ENCODE measurements at regions not wholly inside any gene's neighbourhood (a gene's known extent, or its start where the extent isn't known, plus 50 kb on each side); places are given as distances from the start of the nearest gene placed in this dataset.

DNA sequence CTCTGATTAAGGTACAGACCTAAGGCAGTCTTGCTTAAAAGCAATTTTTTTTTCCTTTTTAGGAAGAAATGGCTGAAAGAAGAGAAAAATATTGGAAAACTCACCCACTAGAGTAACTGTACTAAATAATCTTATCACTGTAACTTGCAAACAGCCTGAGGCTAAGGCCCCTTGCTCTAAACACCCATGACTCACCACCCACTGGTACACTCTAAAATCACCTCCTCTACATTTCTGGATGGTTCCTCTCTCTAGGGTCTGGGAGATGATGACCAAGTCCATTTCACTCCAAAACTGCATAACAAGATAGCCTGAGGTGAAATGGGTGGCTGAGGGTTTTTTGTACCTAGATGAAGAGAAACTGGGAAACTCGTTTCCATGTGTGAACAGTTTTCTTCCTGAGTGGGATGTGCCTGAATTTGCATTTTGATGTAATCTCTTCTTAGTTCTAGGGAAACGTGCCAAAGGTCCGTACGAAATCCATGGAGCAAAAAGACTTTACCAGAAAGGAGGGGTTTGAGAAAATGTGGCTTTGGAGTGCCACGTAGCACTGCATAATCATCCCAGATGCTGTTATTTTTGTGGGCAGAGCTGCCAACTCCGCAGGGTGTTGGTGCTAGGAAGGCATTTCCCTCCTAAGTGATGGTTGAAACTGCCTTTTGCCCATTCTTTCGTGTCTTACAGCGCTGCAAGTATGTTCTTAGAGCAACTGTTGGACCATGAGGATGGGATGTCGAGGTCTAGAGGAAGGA lies 113.5 kb upstream of the C10orf90 start:
- no peak for DNase-seq (ENCODE audit: low read depth)

DNA sequence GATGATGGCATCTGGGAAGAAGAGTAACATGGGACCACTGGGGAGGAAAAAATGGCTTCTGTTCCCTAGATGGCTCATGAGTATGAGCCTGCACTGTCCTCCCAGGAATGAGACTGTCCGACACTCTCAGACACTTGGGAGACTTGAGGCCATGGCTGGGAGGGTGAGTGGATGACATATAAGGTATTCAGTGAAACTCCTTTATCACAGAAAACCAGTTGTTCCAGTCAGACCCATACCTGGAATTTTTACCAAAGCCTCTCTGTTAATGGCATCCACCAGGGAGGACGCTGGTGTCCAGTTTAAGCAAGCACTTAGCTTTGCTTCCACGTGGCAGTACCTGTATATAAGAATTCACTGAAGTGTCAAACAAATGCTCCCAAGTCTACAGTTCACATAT lies 116.7 kb upstream of the C10orf90 start:
- no peak for DNase-seq (ENCODE audit: low read depth)

DNA sequence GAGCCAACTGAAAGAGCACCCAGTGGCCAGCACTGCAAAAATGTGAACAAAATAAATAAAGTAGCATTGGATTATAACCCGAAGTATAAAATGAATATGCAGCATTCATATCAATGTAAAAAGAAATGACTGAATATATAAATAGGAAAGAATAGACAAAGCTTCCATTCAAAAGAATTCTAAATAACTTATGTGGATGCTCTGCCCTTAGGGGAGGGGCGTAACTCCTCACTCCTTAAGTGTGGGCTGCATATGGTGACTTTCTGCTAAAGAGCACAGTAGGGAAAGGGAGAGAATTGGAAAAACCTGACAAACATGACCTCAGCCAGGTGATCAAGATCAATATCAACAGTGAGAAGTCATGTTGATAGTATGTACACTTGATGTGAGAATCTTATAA lies 109.9 kb upstream of the DOCK1 start:
- no peak for DNase-seq (ENCODE audit: low read depth)

DNA sequence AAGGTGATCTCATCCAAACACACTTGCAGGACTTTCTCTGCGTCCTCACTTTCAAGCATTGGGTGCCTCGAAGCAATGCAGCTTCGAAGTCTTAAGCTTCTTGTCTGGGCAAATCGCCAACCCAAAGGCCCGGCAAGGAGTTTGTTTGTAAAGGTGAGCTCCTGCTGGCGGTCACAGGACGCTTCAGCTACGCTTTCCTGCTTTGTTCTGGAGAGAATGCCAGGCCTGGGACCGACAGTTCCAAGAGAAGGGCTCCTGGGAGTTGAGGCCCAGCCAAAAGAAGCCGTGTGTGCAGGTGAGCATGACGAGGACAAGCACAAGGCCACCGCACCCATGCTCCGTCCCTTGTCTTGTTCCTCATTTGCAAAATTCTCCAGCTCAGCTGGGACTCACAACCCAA lies 106.6 kb upstream of the DOCK1 start:
- DNase-seq (ENCODE audit: low read depth), result no peak

DNA sequence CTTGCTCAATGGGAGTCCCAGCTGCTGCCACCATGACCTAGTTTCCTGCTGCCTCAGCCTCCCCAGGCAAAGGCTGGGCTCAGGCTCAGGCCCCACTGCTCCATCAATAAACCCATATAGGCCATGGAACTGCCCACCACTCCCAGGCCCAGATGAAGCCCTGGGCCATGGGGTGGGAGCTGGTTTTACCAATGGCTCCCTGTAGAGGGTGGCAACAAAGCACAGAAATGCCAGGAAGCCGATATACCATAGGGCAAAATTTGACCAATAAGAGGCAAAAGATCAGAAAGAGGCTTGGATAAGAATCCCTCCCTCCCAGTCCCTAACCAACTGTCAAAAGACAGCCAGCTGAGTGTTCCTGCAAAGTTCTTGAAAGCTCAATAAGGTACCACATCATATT lies 101.8 kb upstream of the DOCK1 start:
- DNase-seq (ENCODE audit: low read depth), result no peak

DNA sequence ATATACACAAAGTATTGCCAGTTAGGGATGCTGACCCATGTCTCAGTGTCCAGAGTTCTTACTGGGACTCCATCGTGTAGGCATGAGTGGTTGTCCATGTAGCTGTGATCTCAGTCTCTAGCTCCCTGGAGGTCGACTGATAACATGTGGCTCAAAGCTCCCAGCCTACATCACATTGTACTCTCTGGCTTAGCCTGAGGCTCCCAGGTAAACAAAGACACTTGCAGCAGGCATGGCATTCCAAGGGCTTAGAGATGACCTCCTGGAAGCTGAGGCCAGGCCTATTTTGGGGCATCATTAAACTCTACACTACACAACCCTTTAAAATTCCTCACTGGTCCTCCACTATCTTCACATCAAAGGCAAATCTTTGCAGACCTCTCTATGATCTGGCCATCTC lies 100.8 kb upstream of the DOCK1 start:
- DNase-seq (ENCODE audit: low read depth), result no peak

DNA sequence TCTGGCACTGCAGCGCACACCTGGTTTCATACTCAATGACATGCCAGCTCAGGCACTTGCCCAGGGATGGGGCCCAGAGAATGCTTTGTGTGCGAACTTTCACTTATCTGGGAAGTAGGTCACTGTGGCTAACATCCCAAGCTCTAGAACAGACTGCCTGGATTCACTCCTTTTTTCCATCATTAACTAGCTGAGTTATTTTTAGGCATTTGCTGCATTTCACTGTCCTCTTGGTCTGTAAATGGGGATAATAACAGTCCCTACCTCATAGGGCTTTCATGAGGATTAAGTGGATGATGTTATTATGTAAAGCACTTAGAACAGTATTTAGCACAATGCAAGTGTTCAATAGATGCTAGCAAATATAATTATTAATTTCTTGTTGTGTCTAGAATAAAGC lies 98.7 kb upstream of the DOCK1 start:
- no peak for DNase-seq (ENCODE audit: low read depth)

DNA sequence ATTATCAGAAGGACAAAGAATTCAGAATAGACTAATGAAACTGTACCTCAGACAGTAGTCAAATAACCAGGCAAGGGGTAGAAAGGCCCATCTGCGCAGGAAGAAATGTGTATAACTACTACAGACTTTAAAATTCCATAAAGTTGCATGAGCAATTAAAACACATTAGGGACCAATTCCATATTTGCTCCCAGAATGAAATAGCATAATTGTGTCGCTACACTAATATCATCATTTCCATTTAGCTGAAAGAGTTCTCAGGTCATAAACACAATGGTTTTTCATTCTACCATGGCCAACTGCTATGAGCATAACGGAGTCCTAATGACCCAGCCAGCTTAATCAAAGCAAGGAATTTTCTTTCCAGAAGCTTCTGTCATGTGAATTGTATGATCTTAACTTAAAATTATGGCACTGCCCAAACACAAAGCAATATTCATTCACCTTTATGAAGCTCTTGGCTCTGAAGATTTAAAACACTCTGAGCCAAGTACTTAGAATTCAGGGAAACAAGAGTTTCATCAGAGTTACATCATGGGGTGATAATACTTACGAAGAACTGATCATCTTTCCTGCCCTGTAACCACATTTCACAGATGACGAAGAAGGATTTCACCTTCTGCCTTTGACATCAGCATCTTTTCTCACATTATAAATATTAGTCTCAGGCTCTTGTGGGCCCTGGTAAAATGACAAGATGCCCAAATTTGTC lies 98.1 kb upstream of the DOCK1 start:
- DNase-seq (ENCODE audit: low read depth), result no peak

DNA sequence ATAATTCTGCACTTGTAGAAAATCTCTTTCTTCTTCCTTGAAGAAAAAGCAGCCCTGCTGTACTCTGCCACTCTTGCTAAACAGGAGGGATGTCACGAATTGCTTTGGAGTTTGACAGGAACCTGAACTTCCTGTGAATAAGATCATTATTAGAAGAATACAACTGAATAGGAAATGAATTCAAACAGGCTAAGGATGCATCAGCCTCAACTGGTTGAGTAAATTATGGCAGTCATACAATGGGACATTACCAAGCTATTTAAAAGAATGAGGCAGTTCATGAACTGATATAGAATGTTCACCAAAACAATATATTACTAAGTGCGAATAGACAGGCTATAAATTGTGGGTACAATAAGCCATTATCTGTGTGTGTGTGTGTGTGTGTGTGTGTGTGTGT lies 97.1 kb upstream of the DOCK1 start:
- DNase-seq (ENCODE audit: low read depth), result no peak

DNA sequence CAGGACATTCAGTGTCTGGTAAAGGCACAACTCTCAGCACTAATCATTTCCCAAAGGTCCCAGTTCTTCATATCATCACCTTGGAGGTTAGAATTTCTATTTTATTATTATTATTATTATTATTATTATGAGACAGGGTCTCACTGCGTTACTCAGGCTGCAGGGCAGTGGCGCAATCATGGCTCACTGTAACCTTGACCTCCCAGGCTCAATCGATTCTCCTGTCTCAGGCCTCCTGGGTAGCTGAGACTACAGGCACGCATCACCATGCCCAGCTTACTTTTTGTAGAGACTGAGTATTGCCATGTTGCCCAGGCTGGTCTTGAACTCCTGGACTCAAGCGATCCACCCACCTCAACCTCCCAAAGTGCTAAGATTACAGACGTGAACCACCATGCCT lies 91.8 kb upstream of the DOCK1 start:
- no peak for DNase-seq (ENCODE audit: low read depth)

DNA sequence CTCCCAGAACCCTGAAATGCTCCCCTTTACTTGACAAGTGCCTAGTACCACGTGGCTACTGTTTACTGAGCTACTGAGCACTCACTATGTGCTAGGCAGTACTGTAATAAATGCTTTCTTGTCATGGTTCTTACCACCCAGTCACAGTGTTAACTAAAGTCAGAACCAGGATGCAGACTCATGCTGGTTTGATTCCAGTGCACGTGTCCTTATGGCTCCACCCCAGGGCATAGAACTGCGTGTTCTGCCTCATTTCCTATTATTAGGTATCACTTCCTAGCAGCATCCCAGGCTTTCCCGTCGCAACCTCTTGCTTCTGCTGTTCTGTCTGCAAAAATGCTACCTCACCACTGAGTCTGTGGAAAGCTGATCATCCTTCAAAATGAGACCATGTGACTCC lies 71.7 kb upstream of the DOCK1 start:
- DNase-seq (ENCODE audit: low read depth), result no peak

DNA sequence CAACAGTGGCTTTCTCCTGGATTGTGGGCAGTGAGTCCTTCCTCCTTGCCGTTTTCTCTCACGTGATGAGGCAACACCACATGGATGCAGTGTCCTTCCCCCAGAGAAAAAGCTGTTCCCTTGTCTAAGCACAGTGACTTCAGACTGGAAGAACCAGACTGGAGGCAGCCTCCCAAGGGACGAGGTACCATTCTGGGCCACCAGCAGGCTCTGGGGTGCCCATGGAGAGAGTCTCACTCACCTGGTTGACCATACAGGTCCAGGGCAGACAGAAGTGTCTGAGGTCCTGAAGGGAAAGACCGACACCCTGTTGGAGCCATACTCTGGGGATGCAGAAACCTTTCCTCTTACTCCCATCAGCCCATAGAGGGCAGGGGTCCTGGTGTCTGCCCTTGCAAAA lies 69.2 kb upstream of the DOCK1 start:
- no peak for DNase-seq (ENCODE audit: low read depth)

DNA sequence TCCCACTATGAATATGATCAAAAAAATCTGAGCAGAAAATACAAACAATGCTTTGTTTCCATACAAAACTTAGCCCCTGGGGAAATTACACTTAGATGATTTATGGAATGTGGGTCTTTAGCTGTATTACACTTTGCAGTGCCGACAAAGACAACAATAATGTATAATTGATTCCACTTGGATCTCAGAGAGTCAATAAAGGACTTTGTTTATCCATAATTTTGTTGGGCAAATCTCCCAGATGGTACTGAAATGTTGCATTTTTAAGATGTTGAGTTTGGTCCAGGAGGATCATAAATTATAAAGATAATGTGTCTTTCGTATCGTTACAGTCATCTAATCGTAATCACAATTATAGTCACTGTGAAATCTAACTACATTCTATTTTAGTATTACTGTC lies 66.9 kb upstream of the DOCK1 start:
- no peak for DNase-seq (ENCODE audit: low read depth)

DNA sequence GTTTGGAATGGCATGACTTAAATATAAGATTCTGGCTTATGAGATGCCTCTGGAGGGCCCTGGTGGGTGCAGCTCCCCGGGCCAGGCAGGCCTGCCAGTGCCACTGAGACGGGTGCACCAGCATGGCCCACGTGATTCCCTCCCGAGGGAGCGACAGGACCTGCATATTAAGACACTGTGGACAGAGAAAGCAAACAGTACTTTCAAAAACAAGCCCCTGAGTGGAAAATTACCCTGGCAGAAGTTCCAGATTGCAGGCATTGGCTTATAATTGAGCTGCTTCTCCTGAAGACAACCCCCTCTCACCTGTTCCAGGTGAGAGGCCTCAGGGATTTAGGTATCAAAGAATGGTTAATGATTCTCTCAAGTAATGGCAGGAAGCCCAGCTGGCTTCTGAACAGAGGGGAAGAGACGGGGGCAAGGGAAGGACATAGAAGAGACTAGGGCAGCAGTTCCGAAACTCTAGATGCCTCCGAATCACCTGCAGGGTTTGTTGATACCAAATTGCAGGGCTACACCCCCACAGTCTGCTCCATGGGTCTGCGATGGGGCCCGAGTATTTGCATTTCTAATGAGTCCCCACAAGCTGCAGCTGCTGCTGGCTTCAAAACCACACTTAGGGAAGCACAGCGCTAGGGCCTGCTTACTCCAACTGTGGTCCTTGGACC lies 66.0 kb upstream of the DOCK1 start:
- no peak for DNase-seq (ENCODE audit: low read depth)

DNA sequence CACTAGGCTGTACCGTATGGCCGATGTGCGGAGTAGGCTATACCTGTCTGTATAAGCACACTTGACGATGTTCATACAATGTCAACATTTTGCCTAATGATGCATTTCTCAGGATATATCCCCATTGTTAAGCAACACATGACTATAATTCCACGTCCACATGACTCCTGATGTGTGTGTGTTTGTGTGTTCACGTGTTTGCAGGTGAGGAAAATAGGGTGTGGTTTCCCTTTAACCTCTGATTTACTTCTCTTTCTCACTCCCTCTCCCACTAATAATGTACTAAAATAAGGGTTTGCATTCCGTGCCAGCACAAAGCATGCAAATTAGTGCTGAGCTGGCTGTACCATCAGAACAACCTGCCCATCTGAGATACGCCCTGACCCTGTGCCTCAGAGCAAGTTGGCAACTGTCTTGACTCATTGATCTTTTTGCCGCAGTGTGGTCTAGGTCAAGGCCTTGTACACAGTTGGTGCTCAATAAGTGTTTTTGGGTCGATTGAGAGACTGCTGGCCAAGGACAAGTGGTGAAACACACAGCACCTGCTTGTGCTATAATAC lies 64.6 kb upstream of the DOCK1 start:
- no peak for DNase-seq (ENCODE audit: low read depth)

DNA sequence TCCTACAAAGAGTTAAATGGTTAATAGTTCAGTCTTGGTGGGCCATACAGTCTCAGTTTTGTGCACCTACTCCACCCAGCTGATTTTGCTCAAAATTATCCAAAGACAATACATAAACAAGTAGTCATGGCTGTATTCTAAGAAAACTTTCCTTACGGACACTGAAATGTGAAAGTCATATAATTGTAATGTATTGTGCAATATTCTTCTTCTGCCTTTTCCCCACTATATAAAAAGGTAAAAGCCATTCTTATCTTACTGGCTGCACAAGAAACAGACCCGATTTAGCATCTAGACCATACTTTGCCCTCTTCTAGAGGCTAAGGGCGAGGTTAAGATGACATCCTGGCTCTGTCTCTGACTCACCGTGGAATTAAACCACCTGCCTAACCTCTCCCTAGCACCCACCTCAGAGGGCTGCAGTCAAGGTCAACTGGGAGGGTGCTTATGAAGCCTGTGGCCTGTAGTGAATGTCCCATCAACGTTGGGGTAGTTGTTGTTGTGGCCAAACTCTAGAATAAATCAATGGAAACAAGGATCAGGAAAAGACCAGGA lies 63.8 kb upstream of the DOCK1 start:
- DNase-seq (ENCODE audit: low read depth), result no peak

DNA sequence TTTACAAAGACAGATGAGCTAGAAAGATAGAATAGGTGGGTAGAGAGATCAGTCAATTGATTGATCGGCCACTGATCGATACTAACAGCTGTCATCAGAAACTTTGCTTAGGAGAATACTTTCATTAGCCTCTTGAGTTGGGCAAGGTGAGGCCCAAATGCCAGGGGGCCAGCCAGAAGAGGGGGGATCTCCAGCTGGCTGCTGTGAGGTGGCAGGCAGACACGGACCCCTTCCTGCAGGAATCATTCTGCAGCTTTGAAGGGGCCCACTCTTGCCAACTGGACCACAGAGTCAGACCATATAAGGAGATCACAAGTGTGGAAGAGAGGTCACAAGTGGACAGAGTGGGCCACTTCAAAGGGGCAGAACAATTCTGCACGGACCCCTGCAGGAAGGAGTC lies 62.9 kb upstream of the DOCK1 start:
- DNase-seq (ENCODE audit: low read depth), result no peak

DNA sequence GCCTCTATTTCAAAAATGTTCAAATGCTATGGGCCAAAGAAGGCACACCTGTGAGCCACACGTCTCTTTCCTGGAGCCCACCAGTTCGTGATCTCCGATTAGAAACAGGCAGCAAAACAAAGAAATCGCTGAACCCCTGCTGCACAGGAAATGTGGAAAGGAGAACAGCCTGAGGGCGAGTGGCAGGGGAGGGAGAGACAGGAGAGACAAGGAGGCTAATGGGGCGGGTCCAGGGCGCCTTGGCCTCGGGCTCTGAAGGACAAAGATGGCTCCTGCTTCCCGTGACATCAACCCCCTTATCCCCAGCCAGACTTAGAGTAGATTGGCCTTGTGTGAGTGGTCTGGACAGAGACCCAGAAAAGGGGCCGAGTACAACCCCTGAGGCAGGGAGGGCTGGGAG lies 62.4 kb upstream of the DOCK1 start:
- no peak for DNase-seq (ENCODE audit: low read depth)

DNA sequence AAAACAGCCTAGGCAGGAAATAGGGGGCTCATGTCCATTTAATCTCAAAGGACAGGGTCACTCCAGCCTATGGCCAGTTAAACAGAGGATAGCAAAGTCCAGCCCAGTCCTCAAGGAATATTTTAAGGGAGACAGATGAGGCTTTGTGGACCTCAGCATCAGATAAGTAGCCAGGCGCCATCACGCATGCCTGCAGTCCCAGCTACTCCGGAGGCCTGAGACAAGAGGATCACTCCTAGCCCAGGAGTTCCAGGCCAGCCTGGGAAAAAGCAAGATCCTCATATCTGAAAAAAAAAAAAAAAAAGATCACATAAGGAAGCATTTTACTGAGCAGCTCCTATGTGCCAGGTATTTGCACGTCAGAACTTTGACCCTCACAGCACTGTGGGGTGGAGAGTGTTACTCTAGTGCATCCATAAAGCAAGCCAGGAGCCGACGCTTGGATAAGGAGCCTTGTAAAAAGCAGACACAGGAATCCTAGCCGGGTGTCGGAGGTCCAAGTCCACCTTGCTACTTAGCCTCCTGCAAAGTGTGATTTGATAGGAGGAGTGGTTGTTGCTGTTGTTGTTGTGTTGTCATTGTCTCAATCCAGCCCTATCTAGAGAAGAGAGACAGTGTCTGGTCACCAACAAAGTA lies 61.8 kb upstream of the DOCK1 start:
- no peak for DNase-seq (ENCODE audit: low read depth)

DNA sequence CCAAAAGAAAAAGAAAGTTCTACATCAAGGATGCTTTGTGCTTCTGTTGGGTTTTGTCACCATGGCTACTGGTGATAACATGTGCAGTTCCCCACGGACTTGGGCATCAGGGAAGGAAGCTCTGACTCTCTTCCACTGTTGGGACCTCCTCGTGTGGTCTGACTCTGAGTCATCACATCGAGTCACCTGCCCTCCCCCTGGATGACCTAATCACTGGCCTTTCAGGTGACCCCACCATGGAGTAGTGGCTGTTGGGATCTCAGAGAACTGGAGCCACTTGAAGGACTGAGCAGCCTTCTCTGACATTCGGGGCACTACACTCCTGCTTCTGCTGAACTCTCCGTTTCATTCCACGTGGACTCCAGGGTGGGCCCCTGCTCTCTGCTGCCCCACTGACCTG lies 60.8 kb upstream of the DOCK1 start:
- no peak for DNase-seq (ENCODE audit: low read depth)

DNA sequence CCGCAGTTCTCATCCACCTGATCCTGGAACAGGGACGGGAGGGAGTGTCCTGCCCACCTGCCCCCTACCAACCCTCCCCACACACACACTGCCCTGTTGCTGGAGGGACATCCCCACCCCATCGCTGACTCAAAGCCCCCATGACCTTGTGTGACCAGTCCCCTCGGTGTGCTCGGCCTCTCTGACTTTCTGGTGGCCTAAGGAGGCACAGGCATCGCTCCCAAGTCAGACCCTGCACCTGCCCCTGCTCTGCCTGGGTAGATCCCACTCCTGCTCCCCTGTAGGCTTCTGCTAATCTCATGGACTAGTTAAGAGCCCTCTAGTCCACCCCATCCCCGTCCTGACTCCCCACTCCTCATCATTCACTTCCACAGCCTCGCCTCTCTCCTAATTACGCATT lies 58.8 kb upstream of the DOCK1 start:
- no peak for DNase-seq (ENCODE audit: low read depth)

DNA sequence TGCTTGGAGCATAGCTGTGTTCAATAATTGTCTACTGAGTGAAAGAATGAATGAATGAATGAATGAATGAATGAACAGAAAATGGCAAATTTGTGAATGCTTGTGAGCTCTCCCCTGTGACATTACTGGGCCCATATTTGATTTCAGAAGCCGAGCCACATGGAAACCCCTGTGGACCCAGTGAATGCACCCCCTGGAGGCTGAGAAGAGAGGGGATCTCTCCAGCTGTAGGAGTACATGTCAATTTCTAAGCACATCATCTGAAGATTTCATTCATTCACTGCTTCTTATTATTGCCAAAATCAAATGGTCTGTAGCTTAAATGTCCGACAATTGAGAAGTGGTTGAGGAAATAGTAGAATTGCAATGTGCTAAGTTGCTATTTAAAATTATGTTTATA lies 58.3 kb upstream of the DOCK1 start:
- DNase-seq (ENCODE audit: low read depth), result no peak

Data from GM04504 (cell line).